GM23338 (cell line): ENCODE measurements at regions not wholly inside any gene's neighbourhood (a gene's known extent, or its start where the extent isn't known, plus 50 kb on each side); places are given as distances from the start of the nearest gene placed in this dataset.

Source experiments
- ATAC-seq: fragments of 200-7000 bp; cut with Tn5 transposase; 3 replicates; pipeline ENCODE4 v1.9.1; 2020
- DNase-seq: peaks from one replicate; pipeline ENCODE4 v3.0.0-alpha.2; 2015; ENCODE audit warnings: low spot score
- H2AFZ ChIP-seq: fragments of 200-600 bp; sonication (generic); 2 replicates; pipeline ENCODE4 v1.8.0; 2016; ENCODE audit warnings: antibody characterized with exemption, mild to moderate bottlenecking, moderate library complexity
- H3F3A ChIP-seq: fragments of 200-600 bp; sonication (generic); replicated peaks from 2 replicates; pipeline ENCODE4 v1.8.0; 2017; ENCODE audit warnings: antibody characterized with exemption, mixed run types, low read depth
- H3K27ac ChIP-seq: fragments of 200-600 bp; sonication (generic); 2 replicates; pipeline ENCODE4 v1.6.1; 2016; ENCODE audit warnings: low read depth
- H3K27me3 ChIP-seq: fragments of 200-600 bp; sonication (generic); 2 replicates; pipeline ENCODE4 v1.8.0; 2016; ENCODE audit warnings: mild to moderate bottlenecking, mixed run types, moderate library complexity; ENCODE audit not compliant: insufficient read depth
- H3K36me3 ChIP-seq: fragments of 200-600 bp; sonication (generic); 2 replicates; pipeline ENCODE4 v1.8.0; 2016; ENCODE audit warnings: mild to moderate bottlenecking; ENCODE audit not compliant: insufficient read depth
- H3K4me1 ChIP-seq: fragments of 200-600 bp; sonication (generic); 2 replicates; pipeline ENCODE4 v1.8.0; 2016; ENCODE audit warnings: mild to moderate bottlenecking, moderate library complexity; ENCODE audit not compliant: insufficient read depth
- H3K4me2 ChIP-seq: fragments of 200-600 bp; sonication (generic); 2 replicates; pipeline ENCODE4 v1.7.1; 2017; ENCODE audit warnings: mixed run types
- H3K4me3 ChIP-seq: fragments of 200-600 bp; sonication (generic); 2 replicates; pipeline ENCODE4 v1.6.1; 2016; ENCODE audit warnings: mixed run types
- H3K79me2 ChIP-seq: fragments of 200-600 bp; sonication (generic); replicated peaks from 2 replicates; pipeline ENCODE4 v1.8.0; 2017; ENCODE audit warnings: mild to moderate bottlenecking; ENCODE audit not compliant: insufficient read depth
- H3K9me2 ChIP-seq: fragments of 200-600 bp; sonication (generic); 2 replicates; pipeline ENCODE4 v1.8.0; 2017; ENCODE audit not compliant: insufficient read depth
- H4K20me1 ChIP-seq: fragments of 200-600 bp; sonication (generic); replicated peaks from 2 replicates; pipeline ENCODE4 v1.8.0; 2017; ENCODE audit warnings: mild to moderate bottlenecking; ENCODE audit not compliant: insufficient read depth
- H3K27ac Mint-ChIP-seq: 2 replicates; pipeline ENCODE4 v1.8.0; 2020; ENCODE audit warnings: inconsistent platforms, mild to moderate bottlenecking, moderate library complexity, mixed read lengths
- H3K27me3 Mint-ChIP-seq: 3 replicates; pipeline ENCODE4 v1.8.0; 2022; ENCODE audit warnings: low read depth, mild to moderate bottlenecking, moderate library complexity, mixed read lengths, inconsistent platforms; ENCODE audit not compliant: insufficient read depth, poor library complexity
- H3K36me3 Mint-ChIP-seq: 3 replicates; pipeline ENCODE4 v1.8.0; 2021; ENCODE audit warnings: low read depth, mild to moderate bottlenecking, inconsistent platforms, moderate library complexity, mixed read lengths
- H3K4me1 Mint-ChIP-seq: 3 replicates; pipeline ENCODE4 v1.8.0; 2020; ENCODE audit warnings: mild to moderate bottlenecking, inconsistent platforms, mixed read lengths
- H3K4me3 Mint-ChIP-seq: 3 replicates; pipeline ENCODE4 v1.8.0; 2021; ENCODE audit warnings: moderate library complexity, mild to moderate bottlenecking, inconsistent platforms, mixed read lengths
- H3K9me3 Mint-ChIP-seq: 3 replicates; pipeline ENCODE4 v1.8.0; 2020; ENCODE audit warnings: moderate library complexity, mild to moderate bottlenecking, inconsistent platforms, mixed read lengths
- CREB1 ChIP-seq: fragments of 250-450 bp; sonication (Bioruptor Pico); IDR thresholded peaks from 2 replicates; pipeline ENCODE4 v1.5.0; 2020; ENCODE audit warnings: low read depth, mild to moderate bottlenecking, moderate library complexity
- CTCF ChIP-seq, 2 experiments: fragments of 200-600 bp in 1 of 2; sonication (generic) in 1 of 2; conservative IDR thresholded peaks; 2 replicates each; pipeline versions ENCODE4 v1.5.1 to v1.6.1; 2016 to 2017; ENCODE audit warnings: antibody characterized with exemption in 2 of 2, low read depth in 2 of 2, mild to moderate bottlenecking in 2 of 2, moderate library complexity in 1 of 2
- ETS1 ChIP-seq: IDR thresholded peaks from 2 replicates; pipeline ENCODE4 v1.6.1; 2016; ENCODE audit warnings: antibody characterized with exemption
- EZH2 ChIP-seq: fragments of 200-600 bp; sonication (generic); IDR thresholded peaks from one replicate; pipeline ENCODE4 v1.8.0; 2017; ENCODE audit warnings: antibody characterized with exemption, mild to moderate bottlenecking, low read depth; ENCODE audit not compliant: unreplicated experiment
- EZH2phosphoT487 ChIP-seq: fragments of 200-600 bp; sonication (generic); IDR thresholded peaks from one replicate; pipeline ENCODE4 v1.8.1; 2018; ENCODE audit warnings: antibody characterized with exemption; ENCODE audit not compliant: unreplicated experiment
- JUNB ChIP-seq: IDR thresholded peaks from one replicate; pipeline ENCODE4 v1.6.1; 2016; ENCODE audit warnings: antibody characterized with exemption; ENCODE audit not compliant: unreplicated experiment
- NANOG ChIP-seq: IDR thresholded peaks from 2 replicates; pipeline ENCODE4 v1.6.1; 2016; ENCODE audit warnings: antibody characterized with exemption, borderline replicate concordance
- POLR2AphosphoS5 ChIP-seq: IDR thresholded peaks from 2 replicates; pipeline ENCODE4 v1.6.1; 2016; ENCODE audit warnings: antibody characterized with exemption, low read depth
- REST ChIP-seq: IDR thresholded peaks from one replicate; pipeline ENCODE4 v1.6.1; 2018; ENCODE audit warnings: antibody characterized with exemption; ENCODE audit not compliant: unreplicated experiment
- STAT1 ChIP-seq: IDR thresholded peaks from one replicate; pipeline ENCODE4 v1.6.1; 2016; ENCODE audit warnings: antibody characterized with exemption; ENCODE audit not compliant: unreplicated experiment
- ZNF114 ChIP-seq: fragments of 250-450 bp; sonication (Bioruptor Pico); IDR thresholded peaks from 2 replicates; pipeline ENCODE4 v1.5.0; 2020; ENCODE audit warnings: mild to moderate bottlenecking, moderate library complexity
- ZNF331 ChIP-seq: fragments of 250-450 bp; sonication (Bioruptor Pico); IDR thresholded peaks from 2 replicates; pipeline ENCODE4 v1.5.0; 2020; ENCODE audit warnings: low read depth, mild to moderate bottlenecking, moderate library complexity

GRCh38 chr6:140283197-140283596 is 908.7 kb upstream of the CITED2 start:
- Histone ChIP-seq H3K4me2 (no peak overlapping the region), H3K4me1 (no peaks in the 10 kb centered on the region), H3F3A (no peaks in the 10 kb centered on the region), H3K36me3 (no peaks in the 10 kb centered on the region), H2AFZ (no peak overlapping the region), H3K4me3 (no peak overlapping the region), H3K9me2 (no peaks in the 10 kb centered on the region), H4K20me1 (no peaks in the 10 kb centered on the region), H3K27me3 (no peaks in the 10 kb centered on the region), H3K79me2 (no peaks in the 10 kb centered on the region), H3K27ac (no peak overlapping the region)
- Mint-ChIP-seq H3K9me3 (no peaks in the 10 kb centered on the region), H3K27ac (no peak overlapping the region), H3K27me3 (no peaks in the 10 kb centered on the region), H3K36me3 (no peaks in the 10 kb centered on the region), H3K4me1 (no peaks in the 10 kb centered on the region), H3K4me3 (no peak overlapping the region)
- TF ChIP-seq CREB1 (CRISPR knock-in tag) (no peak), EZH2phosphoT487 (no peak), NANOG (no peak), ZNF114 (CRISPR knock-in tag) (no peak)
- no peak for DNase-seq
- ATAC-seq, result no peak

- Histone ChIP-seq H2AFZ (no peak overlapping the region), H3K27me3 (no peaks in the 10 kb centered on the region), H3K4me2 (no peak overlapping the region), H3F3A (no peaks in the 10 kb centered on the region), H3K9me2 (no peaks in the 10 kb centered on the region), H3K4me3 (no peak overlapping the region), H3K36me3 (no peaks in the 10 kb centered on the region), H4K20me1 (no peaks in the 10 kb centered on the region), H3K27ac (no peak overlapping the region), H3K79me2 (no peaks in the 10 kb centered on the region), H3K4me1 (no peaks in the 10 kb centered on the region)
- H3K4me3 Mint-ChIP-seq, result no peak overlapping the region
- H3K36me3 Mint-ChIP-seq, result no peaks in the 10 kb centered on the region
- no peaks in the 10 kb centered on the region for H3K9me3 Mint-ChIP-seq
- no peaks in the 10 kb centered on the region for H3K4me1 Mint-ChIP-seq
- no peak for ATAC-seq
- no peak overlapping the region for H3K27ac Mint-ChIP-seq
- H3K27me3 Mint-ChIP-seq, result no peaks in the 10 kb centered on the region
- no peak for DNase-seq
- no peak for TF ChIP-seq JUNB
- TF ChIP-seq POLR2AphosphoS5, result no peak
- TF ChIP-seq ZNF114 (CRISPR knock-in tag), result no peak
- TF ChIP-seq NANOG, result no peak
- no peak for TF ChIP-seq REST
- TF ChIP-seq EZH2, result no peak
- TF ChIP-seq ZNF331 (CRISPR knock-in tag), result no peak
- no peak for TF ChIP-seq ETS1
- no peak for TF ChIP-seq EZH2phosphoT487
- TF ChIP-seq STAT1, result no peak
- no peak for TF ChIP-seq CTCF (conservative IDR thresholded peaks at IDR 0.05; ENCODE audit: low read depth in 2 of 2)
These were observed 907.3 kb upstream of the CITED2 start for GRCh38 chr6:140281767-140282166.
